ENCODE measurements at regions not wholly inside any gene's neighbourhood (a gene's known extent, or its start where the extent isn't known, plus 50 kb on each side); places are given as distances from the start of the nearest gene placed in this dataset.

DNA sequence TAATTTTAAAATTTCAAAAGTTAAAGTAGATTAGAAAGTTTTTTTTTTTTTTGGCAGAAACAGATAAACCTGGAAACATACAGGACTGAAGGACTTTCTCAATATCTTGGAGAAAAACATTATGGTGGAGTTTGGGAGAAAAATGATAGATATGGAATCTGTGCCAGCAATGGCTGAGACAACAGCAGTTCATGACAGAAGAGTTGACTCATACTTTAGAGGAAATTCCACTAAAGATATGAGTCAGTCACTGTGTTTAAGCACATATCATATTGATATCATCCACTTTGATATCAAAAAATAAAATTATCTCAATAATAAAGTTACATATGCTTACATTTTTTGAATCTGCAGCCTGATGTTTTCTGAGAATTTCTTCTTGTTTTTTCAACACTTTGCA, 193.9 kb upstream of the OR4E1 start:
- no peak for TF ChIP-seq ZC3H10 (CRISPR knock-in tag; IDR thresholded peaks at IDR 0.05)
- TF ChIP-seq, protein P1, sequence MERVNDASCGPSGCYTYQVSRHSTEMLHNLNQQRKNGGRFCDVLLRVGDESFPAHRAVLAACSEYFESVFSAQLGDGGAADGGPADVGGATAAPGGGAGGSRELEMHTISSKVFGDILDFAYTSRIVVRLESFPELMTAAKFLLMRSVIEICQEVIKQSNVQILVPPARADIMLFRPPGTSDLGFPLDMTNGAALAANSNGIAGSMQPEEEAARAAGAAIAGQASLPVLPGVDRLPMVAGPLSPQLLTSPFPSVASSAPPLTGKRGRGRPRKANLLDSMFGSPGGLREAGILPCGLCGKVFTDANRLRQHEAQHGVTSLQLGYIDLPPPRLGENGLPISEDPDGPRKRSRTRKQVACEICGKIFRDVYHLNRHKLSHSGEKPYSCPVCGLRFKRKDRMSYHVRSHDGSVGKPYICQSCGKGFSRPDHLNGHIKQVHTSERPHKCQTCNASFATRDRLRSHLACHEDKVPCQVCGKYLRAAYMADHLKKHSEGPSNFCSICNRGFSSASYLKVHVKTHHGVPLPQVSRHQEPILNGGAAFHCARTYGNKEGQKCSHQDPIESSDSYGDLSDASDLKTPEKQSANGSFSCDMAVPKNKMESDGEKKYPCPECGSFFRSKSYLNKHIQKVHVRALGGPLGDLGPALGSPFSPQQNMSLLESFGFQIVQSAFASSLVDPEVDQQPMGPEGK (CRISPR knock-in tag; IDR thresholded peaks at IDR 0.05; ENCODE audit: borderline replicate concordance): no peak
- TF ChIP-seq GLIS3 (CRISPR knock-in tag; IDR thresholded peaks at IDR 0.05): no peak
- TF ChIP-seq ZNF565 (CRISPR knock-in tag; conservative IDR thresholded peaks at IDR 0.05; ENCODE audit: low read depth): no peak
- no peak for TF ChIP-seq ZFP3 (CRISPR knock-in tag; IDR thresholded peaks at IDR 0.05)
- TF ChIP-seq SNAI2 (CRISPR knock-in tag; IDR thresholded peaks at IDR 0.05): no peak
- TF ChIP-seq PPARA (CRISPR knock-in tag; IDR thresholded peaks at IDR 0.05; ENCODE audit: borderline replicate concordance): no peak
- TF ChIP-seq, protein P2, sequence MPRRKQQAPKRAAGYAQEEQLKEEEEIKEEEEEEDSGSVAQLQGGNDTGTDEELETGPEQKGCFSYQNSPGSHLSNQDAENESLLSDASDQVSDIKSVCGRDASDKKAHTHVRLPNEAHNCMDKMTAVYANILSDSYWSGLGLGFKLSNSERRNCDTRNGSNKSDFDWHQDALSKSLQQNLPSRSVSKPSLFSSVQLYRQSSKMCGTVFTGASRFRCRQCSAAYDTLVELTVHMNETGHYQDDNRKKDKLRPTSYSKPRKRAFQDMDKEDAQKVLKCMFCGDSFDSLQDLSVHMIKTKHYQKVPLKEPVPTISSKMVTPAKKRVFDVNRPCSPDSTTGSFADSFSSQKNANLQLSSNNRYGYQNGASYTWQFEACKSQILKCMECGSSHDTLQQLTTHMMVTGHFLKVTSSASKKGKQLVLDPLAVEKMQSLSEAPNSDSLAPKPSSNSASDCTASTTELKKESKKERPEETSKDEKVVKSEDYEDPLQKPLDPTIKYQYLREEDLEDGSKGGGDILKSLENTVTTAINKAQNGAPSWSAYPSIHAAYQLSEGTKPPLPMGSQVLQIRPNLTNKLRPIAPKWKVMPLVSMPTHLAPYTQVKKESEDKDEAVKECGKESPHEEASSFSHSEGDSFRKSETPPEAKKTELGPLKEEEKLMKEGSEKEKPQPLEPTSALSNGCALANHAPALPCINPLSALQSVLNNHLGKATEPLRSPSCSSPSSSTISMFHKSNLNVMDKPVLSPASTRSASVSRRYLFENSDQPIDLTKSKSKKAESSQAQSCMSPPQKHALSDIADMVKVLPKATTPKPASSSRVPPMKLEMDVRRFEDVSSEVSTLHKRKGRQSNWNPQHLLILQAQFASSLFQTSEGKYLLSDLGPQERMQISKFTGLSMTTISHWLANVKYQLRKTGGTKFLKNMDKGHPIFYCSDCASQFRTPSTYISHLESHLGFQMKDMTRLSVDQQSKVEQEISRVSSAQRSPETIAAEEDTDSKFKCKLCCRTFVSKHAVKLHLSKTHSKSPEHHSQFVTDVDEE (CRISPR knock-in tag; IDR thresholded peaks at IDR 0.05): no peak
